ENCODE measurements at regions not wholly inside any gene's neighbourhood (a gene's known extent, or its start where the extent isn't known, plus 50 kb on each side); places are given as distances from the start of the nearest gene placed in this dataset.

- Mint-ChIP-seq H3K27me3 (no peaks in the 10 kb centered on the region), H3K4me3 (no peak overlapping the region), H3K36me3 (no peaks in the 10 kb centered on the region), H3K27ac (no peak overlapping the region), H3K9me3 (ENCODE audit: low read depth) (no peaks in the 10 kb centered on the region), H3K4me1 (ENCODE audit: low read depth) (peaks cover 24% of the 10 kb centered on the region)
Measured at GRCh38 chr22:17283423-17283822, 64.2 kb upstream of the ADA2 start.

GRCh38 chr22:17281440-17281841 is 62.2 kb upstream of the ADA2 start:
- peak overlapping the region; percentile 75 for H3K4me3 Mint-ChIP-seq
- H3K27ac Mint-ChIP-seq, result peak overlapping the region; percentile 93
- peaks cover 24% of the 10 kb centered on the region for H3K4me1 Mint-ChIP-seq (ENCODE audit: low read depth)
- H3K27me3 Mint-ChIP-seq, result no peaks in the 10 kb centered on the region
- no peaks in the 10 kb centered on the region for H3K36me3 Mint-ChIP-seq
- no peaks in the 10 kb centered on the region for H3K9me3 Mint-ChIP-seq (ENCODE audit: low read depth)

- H3K9me3 Mint-ChIP-seq (ENCODE audit: low read depth), result no peaks in the 10 kb centered on the region
- peak overlapping the region; percentile 75 for H3K4me3 Mint-ChIP-seq
- peak overlapping the region; percentile 93 for H3K27ac Mint-ChIP-seq
- no peaks in the 10 kb centered on the region for H3K36me3 Mint-ChIP-seq
- H3K27me3 Mint-ChIP-seq, result no peaks in the 10 kb centered on the region
- peaks cover 24% of the 10 kb centered on the region for H3K4me1 Mint-ChIP-seq (ENCODE audit: low read depth)
Measured at GRCh38 chr22:17281026-17281425, 61.8 kb upstream of the ADA2 start.

DNA sequence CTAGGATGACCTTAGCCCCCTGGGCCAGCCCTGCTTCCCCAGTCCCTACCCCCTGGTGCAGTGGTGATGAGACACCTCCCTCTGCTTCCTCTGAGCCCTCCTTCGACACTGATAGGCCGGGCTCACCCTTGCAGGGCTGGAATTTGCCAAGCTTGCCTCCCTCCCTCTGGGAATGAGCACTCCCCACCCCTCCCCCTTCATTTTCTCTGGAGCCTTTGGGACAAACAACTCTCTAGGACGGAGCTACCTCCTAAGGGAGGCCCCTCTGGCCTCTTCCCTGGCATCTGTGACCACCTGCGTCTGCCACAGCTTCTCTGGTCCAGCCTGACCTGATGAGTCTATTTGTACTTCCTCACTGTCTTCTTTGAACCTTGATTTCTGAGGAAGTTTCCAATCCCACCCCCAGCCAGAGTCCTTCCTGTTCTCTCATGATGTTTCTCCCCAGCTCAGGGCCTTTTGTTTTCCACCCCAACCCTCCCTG is 53.3 kb upstream of the ADA2 start:
- Mint-ChIP-seq H3K4me3 (no peak overlapping the region), H3K36me3 (no peaks in the 10 kb centered on the region), H3K27ac (no peak overlapping the region), H3K4me1 (ENCODE audit: low read depth) (peaks cover 10% of the 10 kb centered on the region), H3K9me3 (ENCODE audit: low read depth) (no peaks in the 10 kb centered on the region), H3K27me3 (no peaks in the 10 kb centered on the region)

DNA sequence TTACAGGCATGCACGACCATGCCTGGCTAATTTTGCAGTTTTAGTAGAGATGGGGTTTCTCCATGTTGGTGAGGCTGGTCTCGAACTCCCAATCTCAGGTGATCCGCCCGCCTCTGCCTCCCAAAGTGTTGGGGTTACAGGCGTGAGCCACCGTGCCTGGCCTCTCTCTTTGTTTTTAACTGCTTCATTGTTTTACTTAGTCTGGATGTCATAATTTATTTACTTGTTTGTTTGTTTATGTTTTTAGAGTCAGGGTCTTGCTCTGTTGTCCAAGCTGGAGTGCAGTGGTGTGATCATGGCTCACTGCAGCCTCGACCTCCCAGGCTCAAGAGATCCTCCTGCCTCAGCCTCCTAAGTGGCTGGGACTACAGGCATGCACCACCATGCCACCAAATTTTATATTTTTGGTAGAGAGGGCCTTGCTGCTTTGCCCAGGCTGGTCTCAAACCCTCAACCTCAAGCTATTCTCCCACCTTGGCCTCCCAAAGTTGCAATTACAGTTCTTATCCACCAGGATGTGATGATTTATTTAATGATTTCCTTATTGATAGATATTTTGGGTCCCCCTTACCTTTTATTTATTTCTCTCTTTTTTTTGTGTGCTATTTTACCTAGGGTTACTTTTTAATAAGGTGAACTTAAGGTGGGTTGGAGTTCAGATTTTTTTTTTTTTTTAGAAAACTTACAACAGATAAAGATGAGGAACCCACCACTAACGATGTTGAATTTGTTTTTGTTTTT is 52.6 kb upstream of the ADA2 start:
- Mint-ChIP-seq H3K9me3 (ENCODE audit: low read depth) (no peaks in the 10 kb centered on the region), H3K4me3 (no peak overlapping the region), H3K4me1 (ENCODE audit: low read depth) (peaks cover 14% of the 10 kb centered on the region), H3K27me3 (no peaks in the 10 kb centered on the region), H3K27ac (no peak overlapping the region), H3K36me3 (no peaks in the 10 kb centered on the region)

GRCh38 chr22:17269607-17270261 is 50.5 kb upstream of the ADA2 start:
- Mint-ChIP-seq H3K27ac (no peak overlapping the region), H3K36me3 (no peaks in the 10 kb centered on the region), H3K27me3 (no peaks in the 10 kb centered on the region), H3K4me1 (ENCODE audit: low read depth) (peaks cover 23% of the 10 kb centered on the region), H3K4me3 (no peak overlapping the region), H3K9me3 (ENCODE audit: low read depth) (no peaks in the 10 kb centered on the region)

DNA sequence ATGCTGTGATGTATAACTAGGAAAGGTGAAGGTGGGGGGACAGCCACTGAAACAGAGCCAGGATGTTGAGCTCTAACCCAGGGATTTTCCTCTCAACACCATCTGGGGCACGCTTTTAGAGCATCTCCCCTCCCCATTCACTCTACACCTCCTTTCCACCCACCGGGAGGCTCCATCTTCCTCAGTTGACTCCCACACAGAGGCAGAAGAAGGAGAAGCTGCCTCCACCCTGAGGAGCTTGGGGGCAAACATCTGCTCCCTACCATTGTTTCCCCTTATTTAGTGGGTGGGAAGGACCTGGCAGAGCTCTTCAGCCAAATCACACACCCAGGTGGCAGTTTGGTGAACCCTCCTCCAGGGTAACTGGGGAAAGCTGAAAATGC is 50.0 kb upstream of the ADA2 start:
- Mint-ChIP-seq H3K36me3 (no peaks in the 10 kb centered on the region), H3K4me1 (ENCODE audit: low read depth) (peaks cover 23% of the 10 kb centered on the region), H3K9me3 (ENCODE audit: low read depth) (no peaks in the 10 kb centered on the region), H3K27me3 (no peaks in the 10 kb centered on the region), H3K27ac (no peak overlapping the region), H3K4me3 (no peak overlapping the region)
